Testis (tissue), 2 donors: ENCODE measurements at regions not wholly inside any gene's neighbourhood (a gene's known extent, or its start where the extent isn't known, plus 50 kb on each side); places are given as distances from the start of the nearest gene placed in this dataset.

Experiments
- POLR2A ChIP-seq: fragments of 450-650 bp; IDR thresholded peaks from one replicate; pipeline ENCODE4 v1.6.1; 2017; ENCODE audit warnings: antibody characterized with exemption, mild to moderate bottlenecking, moderate library complexity
- TF ChIP-seq, protein P1 (sequence below), 3 experiments: fragments of 450-650 bp in 2 of 3; fragments of 200-600 bp in 1 of 3; sonication (generic) in 1 of 3; IDR thresholded peaks; one replicate each; pipeline ENCODE4 v1.5.1; 2016 to 2019; ENCODE audit warnings: antibody characterized with exemption in 3 of 3, mild to moderate bottlenecking in 2 of 3, moderate library complexity in 1 of 3

DNA sequence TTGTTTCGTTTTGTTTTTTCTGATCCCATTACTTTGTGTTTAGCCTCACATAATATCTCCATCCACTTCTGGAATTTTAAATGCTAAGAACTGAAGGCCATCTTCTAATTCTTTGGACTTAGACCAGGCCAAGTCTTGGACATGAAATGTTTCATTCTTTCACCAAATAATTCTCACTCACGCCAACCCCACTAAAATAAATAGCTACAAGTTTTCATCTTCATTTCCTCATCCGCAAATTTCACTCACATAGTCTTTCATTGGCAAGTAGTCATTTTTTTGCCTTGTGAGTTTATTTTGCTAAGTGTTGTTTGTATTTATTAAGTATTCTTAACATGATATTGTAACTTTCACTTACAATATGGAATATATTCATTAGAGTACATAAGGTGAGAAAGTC lies 1188.6 kb upstream of the SEMA6A start:
- TF ChIP-seq, protein P1, sequence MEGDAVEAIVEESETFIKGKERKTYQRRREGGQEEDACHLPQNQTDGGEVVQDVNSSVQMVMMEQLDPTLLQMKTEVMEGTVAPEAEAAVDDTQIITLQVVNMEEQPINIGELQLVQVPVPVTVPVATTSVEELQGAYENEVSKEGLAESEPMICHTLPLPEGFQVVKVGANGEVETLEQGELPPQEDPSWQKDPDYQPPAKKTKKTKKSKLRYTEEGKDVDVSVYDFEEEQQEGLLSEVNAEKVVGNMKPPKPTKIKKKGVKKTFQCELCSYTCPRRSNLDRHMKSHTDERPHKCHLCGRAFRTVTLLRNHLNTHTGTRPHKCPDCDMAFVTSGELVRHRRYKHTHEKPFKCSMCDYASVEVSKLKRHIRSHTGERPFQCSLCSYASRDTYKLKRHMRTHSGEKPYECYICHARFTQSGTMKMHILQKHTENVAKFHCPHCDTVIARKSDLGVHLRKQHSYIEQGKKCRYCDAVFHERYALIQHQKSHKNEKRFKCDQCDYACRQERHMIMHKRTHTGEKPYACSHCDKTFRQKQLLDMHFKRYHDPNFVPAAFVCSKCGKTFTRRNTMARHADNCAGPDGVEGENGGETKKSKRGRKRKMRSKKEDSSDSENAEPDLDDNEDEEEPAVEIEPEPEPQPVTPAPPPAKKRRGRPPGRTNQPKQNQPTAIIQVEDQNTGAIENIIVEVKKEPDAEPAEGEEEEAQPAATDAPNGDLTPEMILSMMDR (IDR thresholded peaks at IDR 0.05) = no peak
- TF ChIP-seq POLR2A = no peak
